ENCODE measurements at regions not wholly inside any gene's neighbourhood (a gene's known extent, or its start where the extent isn't known, plus 50 kb on each side); places are given as distances from the start of the nearest gene placed in this dataset.
"Not testable (repeated sequence)": the region's sequence is repeated elsewhere in the genome, so short reads cannot be mapped to it uniquely, and the experiment has no call there.

DNA sequence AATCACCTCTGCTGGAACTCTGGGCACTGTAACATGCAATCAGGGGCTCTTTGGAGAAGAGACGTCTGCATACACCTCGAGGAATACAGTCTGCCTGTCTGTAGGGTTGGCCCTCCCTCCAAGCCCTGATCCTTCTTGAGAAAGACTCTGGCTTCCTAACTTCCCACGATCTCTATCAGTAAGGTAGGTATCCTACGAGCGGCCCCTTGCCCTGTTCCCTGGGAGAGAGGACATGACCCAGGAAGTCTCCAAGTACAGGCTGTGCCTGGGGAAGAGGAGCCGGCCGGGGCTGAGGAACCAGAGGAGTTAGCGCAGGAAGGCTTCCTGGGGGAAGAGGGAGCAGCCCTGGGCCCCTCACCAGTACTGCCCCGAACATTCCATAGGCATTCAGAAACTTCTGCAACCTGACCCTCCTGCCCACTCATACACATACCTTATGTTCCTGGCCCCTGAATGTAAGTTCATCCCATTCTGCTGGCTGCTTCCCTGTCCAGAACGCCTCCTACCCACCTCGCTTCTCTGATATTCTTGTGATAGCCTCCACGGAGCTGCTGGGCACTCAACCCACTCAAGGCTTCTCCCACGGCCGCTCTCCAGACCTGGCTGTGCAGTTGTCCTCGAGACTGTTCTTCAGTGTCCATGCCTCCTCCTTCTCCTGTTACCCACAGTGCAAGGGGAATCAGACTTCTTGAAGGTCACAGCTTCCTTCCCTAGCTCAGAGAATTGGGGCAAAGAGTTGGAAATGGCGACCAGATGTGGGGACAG, 116.1 kb downstream of the CYP26B1 start:
- DNase-seq (ENCODE audit: low read depth), result no peak

GRCh38 chr2:72028996-72029395, 118.7 kb downstream of the CYP26B1 start:
- no peak for DNase-seq (ENCODE audit: low read depth)

- no peak for DNase-seq (ENCODE audit: low read depth)
These were observed 119.2 kb downstream of the CYP26B1 start for GRCh38 chr2:72028351-72028995.

DNA sequence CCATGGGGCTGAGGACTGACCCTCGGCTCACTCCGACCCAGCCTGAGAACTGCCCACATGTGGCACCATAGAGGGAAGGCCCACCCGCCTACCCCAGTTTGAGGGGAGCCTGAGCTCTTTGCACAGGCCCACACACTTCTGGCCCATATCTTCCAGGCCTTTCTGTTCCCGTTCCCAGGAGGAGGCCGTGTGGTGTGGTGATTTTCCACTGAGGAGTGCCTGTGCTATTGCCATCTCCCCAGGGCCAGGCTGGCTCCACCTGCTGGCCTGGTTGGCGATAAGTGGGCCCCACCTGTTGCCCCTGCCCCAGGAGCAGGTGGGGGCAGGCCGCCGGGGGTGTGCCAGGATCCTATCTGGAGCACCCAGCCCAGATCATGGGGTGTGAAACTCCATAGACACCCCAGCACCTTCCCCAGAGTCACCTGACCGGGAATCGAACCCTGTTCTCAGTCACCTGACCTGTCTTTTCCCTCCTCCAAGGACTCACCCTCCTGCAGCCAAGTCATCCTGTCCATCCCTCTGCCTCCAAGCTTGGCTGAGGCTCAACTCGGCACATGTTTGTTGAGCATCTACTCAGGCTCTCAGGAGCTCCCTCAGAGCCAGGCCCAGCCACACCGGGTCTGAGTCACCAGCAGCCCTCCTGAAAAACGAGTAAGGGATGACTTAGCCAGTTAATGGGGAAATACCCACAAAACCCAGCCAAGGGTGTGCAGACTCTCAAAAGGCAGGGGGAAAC, 120.1 kb downstream of the CYP26B1 start:
- DNase-seq (ENCODE audit: low read depth), result no peak

GRCh38 chr2:72026819-72027425, 120.7 kb downstream of the CYP26B1 start:
- no peak for DNase-seq (ENCODE audit: low read depth)

DNA sequence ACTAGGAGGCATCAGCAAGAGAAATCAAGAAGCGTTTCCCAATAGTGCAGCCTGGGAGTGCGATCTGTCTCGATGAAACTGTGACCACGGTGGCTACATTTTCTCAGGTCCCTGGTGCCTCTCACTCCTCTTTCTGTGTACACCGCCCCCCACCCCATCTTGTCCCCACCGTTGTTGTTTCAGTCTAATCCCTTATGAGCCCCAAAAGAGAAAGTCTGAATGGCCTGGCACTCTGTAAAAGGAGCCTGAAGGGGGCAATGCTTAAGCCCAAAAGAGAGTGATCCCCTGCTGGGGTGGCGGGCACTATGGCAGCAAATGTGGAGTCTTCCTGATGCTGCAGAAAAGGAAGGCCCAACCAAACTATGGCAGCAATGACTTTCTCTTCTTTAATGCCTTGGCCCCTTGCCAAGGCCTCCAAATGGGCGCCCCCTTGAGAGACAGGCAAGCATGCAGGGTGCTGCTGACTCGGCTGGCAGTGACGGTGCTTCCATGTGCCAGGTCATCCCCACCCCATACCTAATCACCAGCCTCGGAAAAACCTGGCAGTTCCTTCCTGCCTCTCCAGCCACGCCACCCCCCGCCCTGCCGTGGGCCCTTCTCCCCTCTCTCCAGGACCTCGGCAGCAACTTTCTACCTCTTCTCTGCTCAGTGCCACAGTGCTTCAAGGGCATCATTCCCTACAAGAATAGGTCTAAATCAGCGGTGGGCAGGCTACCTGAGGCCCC, 123.0 kb downstream of the CYP26B1 start:
- DNase-seq (ENCODE audit: low read depth), result no peak

GRCh38 chr2:72023678-72024390, 123.8 kb downstream of the CYP26B1 start:
- DNase-seq (ENCODE audit: low read depth), result no peak

GRCh38 chr2:72021371-72021770, 126.3 kb downstream of the CYP26B1 start:
- DNase-seq (ENCODE audit: low read depth), result not testable (repeated sequence)

- DNase-seq (ENCODE audit: low read depth), result no peak
These were observed 132.4 kb downstream of the CYP26B1 start for GRCh38 chr2:72015266-72015665.

DNA sequence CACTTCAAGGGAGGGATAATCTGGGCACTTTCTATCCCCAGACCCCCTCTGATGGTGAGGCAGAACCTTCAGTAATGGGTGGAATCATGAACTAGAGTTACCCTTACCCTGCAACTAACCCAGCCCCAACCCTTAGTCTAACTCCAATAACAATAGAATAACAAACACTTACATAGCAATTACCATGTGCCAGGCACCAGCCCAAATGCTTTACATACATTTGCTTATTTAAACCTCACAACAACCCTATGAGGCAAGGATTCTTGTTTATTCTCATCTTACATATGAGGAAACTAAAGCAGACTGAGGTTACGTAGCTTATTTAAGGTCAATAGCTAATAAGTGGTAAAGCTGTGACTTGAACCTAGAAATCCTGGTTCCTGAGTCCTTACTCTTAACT, 132.8 kb downstream of the CYP26B1 start:
- no peak for DNase-seq (ENCODE audit: low read depth)

DNA sequence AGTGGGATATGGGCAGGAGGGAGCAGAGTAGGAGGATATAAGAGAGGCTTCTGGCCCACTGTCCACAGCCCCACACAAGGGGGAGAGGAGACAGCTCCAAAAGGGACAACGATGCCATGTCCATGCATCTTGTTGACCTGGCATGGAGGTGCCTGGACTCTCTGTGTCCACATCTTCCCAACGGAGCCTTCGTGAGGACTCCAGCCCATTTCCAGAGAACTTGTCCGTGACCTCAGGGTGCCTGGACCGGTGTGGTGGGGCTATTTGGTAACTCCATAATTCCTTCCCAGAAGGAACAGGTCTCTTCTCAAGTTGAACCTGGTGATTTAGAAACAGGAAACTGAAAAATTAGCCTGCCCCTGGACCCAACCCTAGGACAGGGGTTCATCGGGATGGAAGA, 133.9 kb downstream of the CYP26B1 start:
- no peak for DNase-seq (ENCODE audit: low read depth)

DNA sequence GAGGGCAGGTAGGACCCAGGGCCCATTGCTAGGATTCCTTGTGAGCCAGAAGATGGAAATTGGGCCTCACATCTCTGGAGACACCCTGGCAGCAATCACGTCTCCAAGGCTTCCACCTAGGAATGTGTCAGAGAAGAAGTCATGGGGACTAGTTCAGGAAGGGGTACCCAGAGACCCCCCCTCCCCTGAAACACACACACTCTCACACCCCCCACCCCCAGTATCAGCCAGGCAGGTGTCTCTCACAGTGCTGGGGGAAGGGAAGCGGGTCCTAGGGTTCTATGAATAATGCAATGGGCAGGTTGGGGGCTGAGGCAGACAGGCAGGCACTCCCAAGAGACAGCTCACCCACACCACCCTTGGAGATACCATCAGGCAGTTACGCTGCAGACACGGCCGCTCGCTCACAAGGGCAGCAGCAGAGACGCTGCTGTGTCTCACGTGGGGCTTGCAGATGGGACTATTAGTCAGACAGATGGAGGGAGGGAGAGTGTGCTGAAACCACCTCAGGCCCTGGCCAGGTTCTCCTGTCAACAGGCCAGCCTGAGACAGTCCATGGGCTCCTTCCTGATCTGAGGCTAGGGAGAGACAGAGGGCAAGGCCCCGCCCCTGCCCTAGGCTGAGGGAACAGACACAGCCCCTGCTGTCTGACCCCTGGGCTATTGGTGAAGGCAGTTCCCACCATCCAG, 134.6 kb downstream of the CYP26B1 start:
- no peak for DNase-seq (ENCODE audit: low read depth)

DNA sequence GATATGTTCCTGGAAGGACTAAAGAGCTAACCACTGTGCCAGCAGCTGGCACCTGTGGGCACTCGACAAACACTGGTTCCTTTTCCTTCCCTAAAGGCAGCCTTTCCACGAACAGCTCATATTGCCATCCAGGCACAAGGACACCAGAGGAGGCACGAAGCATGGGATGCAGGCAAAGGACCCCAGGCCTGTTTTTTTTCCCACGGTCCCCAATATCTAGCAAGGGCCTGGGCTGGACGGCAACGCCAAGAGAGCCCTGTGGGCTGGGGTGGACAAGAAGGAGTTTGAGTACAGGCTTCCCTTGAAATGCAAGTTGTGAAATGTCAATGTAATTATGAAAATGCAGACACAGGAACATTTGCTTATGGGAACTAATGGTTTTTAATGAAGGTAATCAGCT, 135.9 kb downstream of the CYP26B1 start:
- DNase-seq (ENCODE audit: low read depth), result no peak

GRCh38 chr2:72011370-72011689, 136.3 kb downstream of the CYP26B1 start:
- no peak for DNase-seq (ENCODE audit: low read depth)

DNA sequence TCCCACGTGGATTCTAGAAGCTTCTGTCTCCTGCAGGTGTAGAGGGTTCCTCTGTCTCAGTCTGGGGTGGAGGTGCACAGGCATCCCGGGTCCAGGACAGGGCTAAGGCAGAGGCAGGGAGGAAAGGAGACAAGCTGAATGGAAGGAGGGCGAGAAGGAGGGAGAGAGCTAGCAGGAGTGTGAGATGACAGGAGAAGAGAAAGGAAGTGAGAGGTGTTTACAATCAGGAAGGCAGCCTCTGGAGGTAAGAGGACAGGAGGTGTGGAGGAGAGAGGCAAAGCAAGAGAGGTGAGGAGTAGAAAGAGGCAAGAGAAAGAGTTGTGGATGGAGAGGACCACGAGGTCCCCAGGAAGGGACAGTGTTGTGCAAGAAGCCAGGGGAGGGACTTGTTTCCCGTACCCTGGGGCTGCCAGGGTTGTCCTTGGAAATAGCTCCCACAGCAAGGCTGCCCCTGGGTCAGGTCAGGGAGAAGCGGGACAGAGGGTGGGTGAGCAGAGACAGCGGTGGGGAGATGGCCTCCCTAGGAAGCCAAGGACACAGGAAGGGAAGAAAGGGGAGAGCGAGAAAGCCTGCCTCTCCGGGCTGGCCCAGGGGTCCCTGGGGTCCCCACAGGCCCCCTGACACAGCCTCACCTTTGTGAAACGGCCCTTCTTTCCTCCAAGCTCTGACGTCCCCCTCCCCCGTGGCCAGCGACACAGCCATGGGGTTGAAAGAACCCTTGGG, 136.9 kb downstream of the CYP26B1 start:
- DNase-seq (ENCODE audit: low read depth), result no peak

DNA sequence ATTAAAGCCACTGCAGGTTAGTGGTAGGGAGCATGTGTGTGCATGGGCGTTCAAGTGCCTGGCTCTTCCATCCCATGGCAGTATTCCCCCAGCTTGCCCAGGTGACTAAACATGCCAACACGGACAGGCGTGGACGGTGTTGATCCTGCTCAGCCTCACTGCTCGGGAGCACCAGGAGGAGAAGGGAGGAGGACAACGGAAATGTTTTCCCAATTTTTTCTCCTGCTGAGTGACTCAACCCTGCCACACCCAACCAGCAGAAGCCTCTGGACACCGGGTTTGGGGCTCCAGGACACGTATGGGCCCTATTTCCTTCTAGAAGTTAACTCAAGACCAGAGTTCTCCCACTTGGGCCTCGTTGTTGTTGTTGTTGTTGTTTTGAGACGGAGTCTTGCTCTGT, 139.1 kb downstream of the CYP26B1 start:
- DNase-seq (ENCODE audit: low read depth), result no peak

DNA sequence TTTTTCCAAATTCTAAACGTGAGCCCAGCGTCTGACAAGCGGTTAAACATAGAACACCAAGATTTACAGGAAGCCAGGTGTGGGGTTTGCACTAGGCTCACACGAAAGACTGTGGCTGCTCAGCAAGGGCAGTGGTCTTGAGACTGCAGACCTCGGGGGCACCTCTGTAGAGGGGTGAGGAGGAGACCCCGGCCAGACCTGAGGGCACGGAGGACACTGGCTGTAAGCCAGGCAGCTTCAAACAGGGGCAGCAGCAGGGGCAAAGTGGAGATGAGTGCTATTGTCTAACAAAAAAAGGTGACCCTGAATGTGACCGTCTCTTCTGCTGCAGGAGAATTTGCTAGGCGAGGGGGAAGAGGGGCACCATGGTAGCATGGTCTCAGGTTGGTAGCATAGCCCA, 140.3 kb downstream of the CYP26B1 start:
- DNase-seq (ENCODE audit: low read depth), result no peak

DNA sequence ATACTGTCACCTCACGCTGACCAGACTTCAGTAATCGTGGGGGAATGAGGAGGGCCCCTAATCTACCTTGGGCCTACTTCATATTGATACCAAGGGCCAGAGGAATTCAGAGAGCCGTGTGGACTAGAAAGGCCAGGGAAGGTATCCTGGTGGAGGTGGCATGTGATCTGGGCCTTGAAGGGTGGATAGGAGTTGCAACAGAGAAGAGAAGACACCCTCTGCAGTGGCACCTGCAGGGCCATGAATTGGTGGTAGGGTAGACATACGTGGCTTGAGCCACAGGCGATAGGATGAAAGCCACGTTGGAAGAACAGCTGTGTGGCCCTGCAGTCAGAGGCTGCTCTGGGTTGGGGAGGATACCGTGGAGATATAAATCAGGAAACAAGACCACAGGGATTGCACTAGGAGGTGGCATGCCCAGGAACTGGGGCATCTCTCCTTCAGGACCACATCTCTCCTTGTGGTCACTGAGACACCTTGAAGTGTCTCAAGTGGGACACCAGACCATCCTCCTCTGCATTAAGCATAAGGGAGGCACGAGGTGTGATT, 141.4 kb downstream of the CYP26B1 start:
- no peak for DNase-seq (ENCODE audit: low read depth)

DNA sequence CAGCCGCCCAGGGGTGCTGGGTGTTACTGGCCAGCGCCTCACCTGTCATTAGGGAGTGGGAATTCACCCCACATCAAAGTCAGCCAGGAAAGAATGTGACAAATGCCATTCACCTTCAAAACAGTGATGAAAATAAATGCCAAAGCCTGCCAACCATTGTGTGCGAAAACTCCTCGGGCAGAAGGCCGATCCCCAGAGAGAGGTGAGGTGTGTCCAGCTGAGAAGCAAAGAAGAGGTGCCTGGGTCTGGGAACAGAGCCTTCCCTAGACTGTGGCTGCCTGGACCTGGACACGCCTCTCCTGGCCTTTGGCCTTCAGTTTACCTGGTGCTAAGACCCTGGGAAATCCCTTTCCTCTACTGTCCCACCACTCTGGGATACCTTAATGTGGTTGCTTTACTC, 142.7 kb downstream of the CYP26B1 start:
- no peak for DNase-seq (ENCODE audit: low read depth)
